IPS DF 19.7 (cell line): ENCODE measurements at regions not wholly inside any gene's neighbourhood (a gene's known extent, or its start where the extent isn't known, plus 50 kb on each side); places are given as distances from the start of the nearest gene placed in this dataset.
"Not testable (repeated sequence)": the region's sequence is repeated elsewhere in the genome, so short reads cannot be mapped to it uniquely, and the experiment has no call there.

Experiments
- DNase-seq: peaks from one replicate; pipeline ENCODE4 v3.0.0-alpha.2; 2013; ENCODE audit warnings: low read depth, low spot score

DNA sequence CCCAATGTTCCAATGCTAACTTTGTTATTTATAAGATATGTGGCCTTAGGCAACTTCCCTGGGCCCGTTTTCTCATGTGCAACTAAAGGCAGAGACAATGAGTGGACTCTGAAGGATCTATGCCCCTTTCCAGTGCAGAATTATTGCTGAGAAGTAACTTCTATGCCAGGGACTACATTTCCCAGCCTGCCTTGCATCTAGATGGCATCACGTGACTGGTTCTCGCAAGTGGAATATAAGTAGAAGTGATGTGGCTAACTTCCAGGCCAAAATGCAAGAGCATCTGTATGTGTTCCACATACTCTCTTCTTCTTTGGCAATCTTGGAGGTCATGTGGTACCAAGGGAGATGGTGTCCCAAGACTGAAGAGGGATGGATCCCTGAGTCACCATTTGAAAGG, 674.4 kb downstream of the NTRK3 start:
- no peak for DNase-seq

DNA sequence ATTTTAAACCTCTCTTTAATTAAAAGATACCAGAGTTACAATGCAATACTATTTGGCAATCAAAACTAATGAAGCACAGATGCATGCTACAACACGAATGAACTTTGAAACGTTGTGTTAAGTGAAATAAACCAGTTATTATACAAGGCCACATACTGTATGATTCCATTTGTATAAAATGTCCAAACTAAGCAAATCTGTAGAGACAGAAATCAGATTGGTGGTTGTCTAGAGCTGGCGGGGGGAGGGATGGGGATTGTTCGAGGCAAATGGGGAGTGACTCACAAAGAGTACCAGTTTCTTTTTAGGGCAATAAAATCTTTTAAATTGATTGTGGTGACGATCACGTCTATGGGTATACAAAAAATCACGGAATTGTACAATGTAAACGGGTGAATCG, 677.0 kb downstream of the NTRK3 start:
- no peak for DNase-seq

DNA sequence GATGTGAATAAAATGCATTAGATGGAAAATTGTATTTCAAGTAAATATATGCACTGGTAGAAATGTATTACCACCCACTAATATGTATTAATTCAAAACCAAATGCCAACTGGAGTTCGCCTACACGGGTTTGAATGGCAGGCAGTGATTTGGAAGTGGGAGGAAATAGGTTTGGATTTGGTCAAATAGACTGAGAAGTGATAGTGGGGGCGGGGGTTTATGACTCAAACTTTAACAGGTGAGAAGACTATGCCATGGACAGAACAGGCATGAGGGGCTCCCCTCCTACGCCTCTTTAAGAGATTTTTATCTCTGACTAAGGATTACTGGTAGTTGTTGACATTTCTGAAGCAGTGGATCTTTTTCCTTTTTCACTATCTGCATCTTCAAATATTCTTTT, 677.8 kb downstream of the NTRK3 start:
- DNase-seq, result no peak

DNA sequence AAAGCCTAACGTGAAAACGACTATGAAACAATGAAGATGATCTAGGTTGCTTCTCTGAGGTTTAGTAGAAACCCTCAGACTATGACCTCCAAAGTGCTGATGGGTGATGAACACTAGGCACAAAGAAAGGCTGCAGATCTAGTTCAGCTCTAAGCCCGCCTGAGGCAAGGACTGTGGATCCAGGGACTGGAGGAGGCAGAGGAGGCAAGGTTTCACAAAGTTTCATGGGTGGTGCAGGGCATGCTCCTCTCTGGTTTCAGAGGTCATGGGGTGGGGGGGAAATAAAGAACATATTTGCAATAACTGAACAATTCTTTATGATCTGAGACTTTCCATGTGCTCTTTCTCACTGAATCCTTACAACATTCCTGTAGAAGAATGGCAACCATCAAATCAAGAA, 679.2 kb downstream of the NTRK3 start:
- no peak for DNase-seq

DNA sequence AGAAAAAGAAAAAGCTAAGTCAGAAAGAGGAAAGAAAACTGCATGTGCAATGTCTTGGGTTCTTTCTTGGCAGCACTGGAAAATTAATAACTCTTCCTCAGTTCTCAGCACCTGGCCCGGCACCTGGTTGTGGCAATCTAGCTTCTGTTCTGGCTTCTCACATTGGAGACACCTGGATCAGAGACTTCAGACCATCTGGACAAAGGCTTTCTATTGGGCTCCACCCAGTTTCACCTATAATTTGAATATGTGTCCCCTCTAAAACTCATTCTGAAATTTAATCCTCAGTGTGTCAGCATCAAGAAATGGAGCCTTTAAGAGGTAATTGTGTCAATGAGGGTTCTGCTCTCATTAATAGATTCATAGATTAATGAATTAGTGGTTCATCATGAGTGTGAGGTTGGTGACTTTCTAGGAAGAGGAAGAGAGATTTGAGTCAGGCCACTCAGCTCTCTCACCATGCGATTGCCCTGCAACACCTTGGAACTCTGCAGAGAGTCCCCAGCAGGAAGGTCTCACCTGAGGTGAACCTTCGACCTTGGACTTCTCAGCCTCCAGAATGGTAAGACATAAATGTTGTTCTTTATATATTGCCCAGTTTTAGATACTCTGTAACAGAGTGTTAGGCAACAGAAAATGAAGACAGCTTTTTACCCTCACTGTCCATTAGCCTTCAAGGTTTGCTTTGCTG, 679.9 kb downstream of the NTRK3 start:
- DNase-seq, result no peak

DNA sequence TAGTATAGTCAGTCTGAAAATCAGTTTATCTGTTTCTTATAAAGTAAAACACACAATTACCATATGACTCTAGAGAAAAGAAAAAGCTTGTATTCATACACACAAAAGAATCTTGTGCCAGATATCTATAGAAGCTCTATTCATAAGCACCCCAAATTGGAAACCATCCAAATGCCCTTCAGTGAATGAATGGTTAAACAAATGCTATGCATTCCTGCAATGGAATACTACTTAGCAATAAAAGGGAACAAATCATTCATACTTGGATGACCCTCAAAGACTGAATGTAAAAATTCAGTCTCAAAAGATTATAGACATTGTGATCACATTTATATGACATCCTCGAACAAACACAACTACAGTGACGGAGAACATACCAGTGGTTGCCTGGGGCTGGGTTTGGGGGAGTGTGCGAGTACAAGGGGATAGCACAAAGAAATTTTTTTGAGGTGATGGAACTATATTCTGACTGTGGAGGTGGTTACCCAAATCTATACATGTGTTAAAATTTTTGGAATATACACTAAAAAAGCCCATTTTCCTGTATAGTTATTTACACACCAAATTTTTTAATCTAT, 680.6 kb downstream of the NTRK3 start:
- no peak for DNase-seq

DNA sequence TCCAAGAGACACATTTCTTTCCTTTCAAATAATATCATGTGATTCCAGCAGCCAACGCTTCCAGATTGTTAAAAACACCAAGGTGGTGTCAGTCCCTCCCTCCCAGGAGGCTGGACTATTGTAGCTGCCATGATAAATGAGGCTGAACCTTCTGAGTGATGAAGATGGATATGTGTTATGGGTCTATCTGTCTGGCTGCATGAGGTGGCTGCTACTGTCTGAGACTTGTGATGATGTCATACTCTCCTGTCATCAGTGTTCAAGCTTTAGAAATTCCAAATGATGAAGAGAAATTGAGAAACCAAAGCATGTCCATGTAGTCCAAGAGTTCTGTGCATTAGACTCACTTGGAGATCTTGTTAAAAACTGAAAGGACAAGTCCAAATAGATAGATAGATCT, 683.0 kb downstream of the NTRK3 start:
- no peak for DNase-seq

DNA sequence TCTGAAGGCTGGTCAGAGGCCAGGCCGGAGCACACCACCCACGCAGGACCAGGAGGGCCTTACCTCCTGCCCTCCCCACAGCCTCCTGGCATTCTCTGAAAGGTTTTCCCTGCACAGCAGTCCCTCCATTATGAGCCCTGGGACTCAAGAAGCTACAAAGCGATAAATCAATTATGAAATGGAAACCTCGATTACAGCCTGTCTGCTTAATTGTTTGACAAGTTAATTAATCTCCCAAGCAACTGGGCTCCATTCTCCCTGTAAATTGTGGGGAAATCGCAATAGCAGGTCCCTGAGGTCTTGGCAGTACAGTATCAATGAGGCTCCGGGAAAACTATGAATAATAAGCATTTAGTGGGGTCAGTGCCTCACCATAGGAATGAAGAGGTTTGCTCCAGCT, 683.5 kb downstream of the NTRK3 start:
- DNase-seq, result no peak

DNA sequence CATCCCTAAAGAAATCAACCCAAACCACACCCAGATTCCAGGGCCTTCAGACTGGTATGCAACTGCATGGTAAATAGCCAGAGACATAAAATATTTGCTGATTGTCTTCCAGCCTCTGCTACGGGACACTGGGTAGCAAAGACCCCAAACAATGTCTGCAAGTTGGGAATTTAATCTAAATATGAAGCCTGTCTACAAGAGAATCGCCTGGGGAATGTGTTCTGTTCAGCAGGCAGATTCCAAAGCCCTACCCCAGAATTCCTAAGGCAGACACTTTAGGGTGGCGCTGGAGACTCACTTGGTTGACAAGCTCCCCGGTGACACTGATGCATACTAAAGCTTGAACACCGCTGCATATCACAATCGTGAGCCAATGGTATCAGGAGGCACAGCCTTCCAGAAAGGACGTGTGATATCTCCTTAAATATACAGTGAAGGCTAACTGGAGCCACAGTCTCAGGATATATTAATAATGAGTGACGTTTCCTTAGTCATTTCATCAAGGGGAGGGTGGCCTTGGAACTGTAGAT, 684.1 kb downstream of the NTRK3 start:
- no peak for DNase-seq

DNA sequence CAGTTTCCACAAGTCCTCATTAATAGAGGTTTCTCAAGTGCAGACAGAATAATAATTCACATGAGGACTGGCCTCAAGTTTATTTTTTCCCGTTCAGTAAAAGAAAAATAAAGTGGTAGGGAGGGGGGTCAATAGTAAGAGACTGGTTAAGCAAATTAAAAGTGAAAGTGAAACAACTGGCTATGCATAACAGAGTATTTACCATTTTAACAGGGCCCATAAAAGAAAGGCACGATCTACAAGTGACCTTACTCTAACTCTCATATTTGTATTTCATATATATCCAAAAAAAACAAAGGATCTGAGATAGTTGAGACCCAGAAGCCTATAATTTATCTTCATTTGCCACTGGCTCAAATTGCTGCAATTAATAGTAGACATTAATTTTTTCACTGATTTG, 686.3 kb downstream of the NTRK3 start:
- DNase-seq, result no peak

DNA sequence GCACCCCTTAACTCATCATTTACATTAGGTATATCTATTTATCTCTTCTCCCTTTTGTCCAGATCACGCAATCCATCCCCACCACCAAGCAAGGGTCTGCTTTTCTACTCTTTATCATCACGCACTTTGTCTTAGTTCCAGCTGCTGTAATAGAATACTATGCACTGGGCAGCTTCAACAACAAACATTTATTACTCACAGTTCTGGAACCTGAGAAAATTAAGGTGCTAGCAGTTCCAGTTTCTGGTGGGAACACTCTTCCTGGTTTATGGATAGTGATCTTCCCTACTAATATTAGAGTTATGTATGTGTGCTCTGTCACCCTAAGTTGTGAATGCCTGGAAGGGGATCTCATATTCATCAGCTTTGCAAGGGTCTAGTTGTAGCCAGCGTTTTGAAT, 687.0 kb downstream of the NTRK3 start:
- DNase-seq, result no peak

DNA sequence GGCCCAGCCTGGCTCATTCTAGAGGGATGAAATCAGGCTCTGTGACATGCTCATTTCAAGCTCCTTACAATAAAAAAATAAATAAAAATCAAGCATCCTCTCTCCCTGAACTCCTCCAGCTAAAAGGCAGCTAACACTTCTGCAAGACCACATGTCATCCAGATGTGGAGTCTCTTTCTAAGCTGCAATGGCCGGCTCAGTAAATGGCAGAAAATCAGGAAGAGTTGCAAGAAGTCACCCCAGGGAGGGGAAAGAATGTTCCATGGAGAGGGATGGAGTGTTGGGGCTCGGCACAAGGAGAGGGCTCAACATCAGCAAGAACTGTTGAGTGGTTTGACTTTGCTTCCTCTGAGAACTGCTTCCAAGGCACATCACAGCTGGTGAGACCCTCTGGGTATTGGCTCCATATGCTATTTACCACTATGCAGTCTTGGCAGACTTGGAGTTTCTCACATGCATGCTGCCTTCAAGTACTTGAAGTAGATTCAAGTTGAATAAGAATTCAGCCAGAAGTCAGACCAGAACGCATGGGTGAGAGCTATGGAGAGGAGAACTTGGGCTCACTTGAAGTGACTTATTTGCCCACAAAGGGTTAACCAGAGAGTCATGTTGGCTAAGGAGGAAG, 689.0 kb downstream of the NTRK3 start:
- DNase-seq, result no peak

DNA sequence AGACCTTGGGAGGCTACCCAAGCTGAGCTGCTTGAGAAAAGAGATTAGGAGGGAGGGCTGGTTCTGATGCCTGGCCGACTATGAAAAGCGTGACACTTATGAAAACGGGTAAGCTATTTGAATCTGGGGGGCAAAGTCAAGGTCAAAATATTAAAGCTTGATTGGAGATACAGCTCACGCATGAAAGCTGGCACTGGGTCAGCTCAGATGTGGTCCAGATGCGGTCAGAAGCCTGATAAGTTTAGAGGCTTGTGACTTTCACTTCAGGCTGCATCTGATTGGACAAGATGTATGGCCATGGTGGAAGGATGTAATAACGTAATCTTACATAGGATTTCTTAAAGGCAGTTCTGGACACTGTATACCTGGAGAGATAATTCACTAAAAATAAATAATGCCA, 690.3 kb downstream of the NTRK3 start:
- no peak for DNase-seq

DNA sequence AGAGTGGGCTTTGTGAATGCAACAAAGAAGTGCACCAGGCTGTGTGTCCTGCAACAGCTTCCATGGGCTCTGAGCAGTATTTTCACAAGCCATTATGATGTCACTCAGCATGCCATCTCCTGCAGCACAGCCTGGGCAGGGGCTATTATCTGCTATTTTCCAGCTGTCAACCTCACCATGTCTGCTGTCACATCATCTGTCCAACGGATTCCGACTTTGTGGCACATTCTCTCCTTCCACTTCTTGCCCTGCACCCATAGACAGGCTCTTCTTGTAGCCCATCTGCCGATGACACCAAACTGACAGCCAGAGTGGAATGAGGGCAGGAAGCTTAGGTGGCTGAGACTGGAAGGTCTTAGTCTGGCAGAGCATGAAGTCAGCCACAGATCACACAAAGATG, 691.9 kb downstream of the NTRK3 start:
- no peak for DNase-seq

DNA sequence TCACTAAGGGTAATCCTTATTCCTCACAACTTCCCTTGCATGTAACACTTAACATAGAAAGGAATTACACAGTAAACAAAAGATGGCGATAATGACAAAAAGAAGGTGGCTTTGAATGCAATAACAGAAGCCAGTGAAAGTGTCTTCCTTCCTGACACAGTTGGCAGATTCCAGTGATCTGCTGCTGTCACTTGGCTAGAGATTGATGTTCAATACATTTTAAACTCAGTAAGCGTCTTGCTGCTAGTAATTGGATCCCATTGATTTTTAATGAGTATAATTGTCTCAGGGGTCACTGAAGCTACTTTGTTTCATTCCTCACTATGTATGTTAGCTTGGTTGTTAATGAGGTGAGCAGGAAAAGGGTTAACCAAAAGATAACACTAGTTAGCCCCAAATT, 692.7 kb downstream of the NTRK3 start:
- DNase-seq, result no peak

DNA sequence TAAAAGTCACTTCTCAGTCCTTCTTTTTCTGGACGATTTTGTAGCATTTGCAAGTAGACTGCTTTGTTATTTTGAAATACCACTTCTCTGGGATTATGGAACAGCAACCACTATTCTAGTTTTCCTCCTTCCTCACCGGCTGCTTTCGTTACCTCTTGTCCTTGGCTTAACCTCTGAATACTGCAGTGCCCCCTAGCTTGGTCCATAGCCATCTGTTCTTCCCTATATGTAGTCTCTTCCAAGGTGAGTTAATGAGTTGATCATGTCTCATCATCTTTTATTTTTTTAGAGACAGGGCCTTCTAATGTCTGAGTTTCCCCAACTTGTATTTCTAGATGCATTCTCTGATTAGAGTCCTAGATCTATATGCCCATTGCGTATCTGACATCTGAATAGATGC, 694.3 kb downstream of the NTRK3 start:
- DNase-seq, result no peak

DNA sequence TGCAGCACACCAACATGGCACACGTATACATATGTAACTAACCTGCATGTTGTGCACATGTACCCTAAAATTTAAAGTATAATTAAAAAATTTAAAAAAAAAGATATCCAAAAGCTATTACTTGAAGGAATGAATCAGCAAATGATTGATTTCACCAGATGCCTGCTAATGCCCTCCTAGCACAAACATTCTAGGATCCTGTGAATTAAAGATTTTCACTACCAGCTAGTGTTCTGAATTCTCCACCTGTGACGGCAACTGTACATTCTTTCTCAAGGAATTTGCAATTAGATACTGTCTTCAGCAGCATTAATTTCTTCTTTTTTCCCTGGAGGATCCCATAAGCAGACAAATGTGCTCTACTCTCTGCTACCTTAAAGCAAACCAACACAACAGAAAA, 694.9 kb downstream of the NTRK3 start:
- no peak for DNase-seq

DNA sequence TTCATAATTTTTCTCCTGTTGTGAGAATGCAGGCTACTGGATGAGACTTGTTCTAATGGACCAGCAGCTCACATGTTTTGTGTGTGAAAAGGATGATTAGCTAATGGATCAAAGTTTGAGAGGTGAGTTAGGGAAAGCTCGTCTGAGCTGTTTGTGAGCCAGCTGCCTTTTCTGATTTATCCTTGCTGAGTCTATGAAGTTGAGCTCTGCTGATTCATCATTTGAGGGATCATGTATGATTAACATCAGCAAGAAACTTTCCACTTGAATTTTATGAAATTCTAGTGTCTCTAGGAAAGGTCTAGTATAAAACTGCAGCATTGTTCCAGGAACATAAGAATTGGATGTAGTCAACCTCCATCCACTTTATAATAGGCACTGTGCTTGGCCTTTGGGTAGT, 698.7 kb downstream of the NTRK3 start:
- no peak for DNase-seq

DNA sequence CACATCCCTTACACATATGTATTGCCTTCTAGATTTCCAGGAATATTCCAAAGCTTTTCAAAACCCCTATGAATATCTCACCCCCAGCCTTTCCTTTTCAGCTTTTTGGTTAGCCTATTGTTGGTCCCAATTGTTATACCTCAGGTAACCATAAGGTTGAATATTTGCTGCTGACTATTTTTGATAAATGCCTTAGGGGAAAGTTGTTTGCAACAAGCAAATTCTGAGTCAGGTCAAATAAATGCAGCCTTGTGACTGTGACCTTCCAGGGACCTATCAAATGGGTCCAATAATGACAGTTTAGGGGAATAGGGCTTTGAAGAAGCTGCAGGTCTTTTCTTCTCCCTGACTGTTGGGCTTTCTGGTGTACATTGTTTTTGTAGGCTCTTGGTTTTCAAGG, 699.7 kb downstream of the NTRK3 start:
- DNase-seq, result no peak

DNA sequence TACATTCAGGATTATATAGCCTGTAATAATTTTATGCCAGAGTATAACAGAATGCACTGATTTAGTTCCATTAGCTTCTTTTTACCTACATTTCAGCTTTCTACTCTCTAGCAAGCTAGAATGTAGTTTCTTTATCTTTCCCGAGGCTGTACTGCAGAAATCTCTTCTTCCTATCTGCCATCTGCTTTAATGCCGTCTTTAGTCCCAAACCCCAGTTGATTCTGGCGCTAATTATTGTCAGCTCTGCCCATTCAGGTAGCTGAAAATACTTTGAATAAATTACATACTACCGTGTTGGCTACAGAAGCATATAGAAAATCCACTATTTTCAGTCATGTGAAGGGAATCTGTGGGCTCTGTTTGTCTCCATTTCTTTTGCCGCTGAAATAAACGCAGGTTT, 706.7 kb downstream of the NTRK3 start:
- no peak for DNase-seq

DNA sequence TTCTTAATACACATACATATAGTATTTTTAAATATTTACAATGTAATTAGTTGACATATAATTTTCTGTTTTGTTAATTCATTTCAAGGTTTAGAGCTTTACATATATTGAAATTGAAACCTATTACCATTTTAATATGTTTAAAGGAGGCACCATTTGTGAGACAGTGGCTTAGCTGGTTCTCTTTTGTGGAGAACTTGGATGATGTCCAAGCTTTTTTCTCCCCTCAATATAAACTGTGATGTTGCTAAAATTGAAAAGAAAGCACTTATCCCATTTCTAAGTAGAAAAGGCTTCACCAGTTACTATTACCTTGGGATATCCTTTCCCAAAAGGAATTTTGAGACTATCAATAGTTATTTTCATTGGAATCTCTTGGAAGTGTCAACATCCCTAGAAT, 707.2 kb downstream of the NTRK3 start:
- no peak for DNase-seq

DNA sequence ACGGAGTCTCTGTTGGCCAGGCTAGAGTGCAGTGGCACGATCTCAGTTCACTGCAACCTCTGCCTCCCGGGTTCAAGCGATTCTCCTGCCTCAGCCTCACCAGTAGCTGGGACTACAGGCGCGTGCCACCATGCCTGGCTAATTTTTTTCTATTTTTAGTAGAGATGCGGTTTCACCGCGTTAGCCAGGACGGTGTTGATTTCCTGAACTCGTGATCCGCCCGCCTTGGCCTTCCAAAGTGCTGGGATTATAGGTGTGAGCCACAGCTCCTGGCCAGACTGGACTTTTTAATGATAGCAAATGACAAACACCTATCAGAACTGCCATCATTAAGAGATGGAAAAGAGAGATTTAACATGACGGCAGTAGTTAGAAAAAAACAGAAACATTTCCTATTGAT, 707.9 kb downstream of the NTRK3 start:
- DNase-seq, result not testable (repeated sequence)

DNA sequence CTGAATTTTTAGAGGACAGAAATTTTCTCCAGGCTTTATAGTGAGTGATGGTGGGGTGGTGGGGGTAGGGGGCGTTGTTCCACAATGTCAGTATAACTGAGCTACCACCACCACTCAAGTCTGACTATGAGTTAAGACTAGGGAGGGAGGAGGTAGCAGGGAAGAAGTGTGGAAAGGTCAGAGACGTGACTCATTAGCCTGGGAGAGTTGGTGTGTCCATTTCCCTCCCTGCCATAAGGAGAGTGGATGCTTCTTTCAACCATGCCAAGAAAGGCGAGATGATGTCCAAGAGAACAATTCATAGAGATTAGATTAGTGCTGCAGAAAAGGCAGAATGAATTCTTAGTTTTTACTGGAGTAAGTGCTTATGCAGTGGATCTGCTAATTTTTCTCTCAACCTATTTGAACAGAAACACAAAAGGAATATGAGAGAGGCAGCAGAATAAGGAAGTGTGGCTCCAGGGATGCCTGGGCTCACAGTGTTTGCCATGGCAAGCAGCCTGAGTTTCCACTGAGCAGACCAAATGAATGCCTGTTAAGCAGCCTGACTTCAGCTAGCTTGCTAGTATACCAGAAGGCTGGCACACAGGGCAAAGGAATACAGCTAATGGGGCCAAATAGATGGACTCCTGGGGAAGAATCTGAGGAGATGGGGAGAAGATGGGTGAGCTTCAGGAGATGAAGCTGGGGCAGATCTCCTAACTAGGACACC, 708.9 kb downstream of the NTRK3 start:
- no peak for DNase-seq
